ENCODE measurements at regions not wholly inside any gene's neighbourhood (a gene's known extent, or its start where the extent isn't known, plus 50 kb on each side); places are given as distances from the start of the nearest gene placed in this dataset.

DNA sequence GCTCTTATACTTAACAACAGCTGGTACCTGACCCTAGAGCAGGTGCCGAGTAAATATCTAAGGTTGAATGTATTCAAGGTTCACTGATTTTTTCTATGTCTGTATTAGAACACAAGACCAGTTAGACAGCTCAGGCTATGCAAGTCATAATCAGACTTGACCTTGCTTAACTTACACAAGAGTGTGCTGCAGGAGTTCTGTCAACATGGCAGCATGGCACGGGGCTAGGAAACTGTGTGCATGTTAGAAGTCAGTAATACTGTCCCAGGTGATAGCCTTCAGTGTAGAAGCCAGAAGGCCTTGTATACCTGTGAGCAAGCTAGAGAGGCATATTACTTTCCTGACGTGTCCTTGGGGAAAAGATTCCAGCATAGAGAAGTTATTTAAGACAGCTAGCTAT lies 253.1 kb downstream of the FAT3 start:
- no peak for DNase-seq
- no peaks in the 10 kb centered on the region for H3K4me1 Mint-ChIP-seq
- CTCF ChIA-PET, result no interaction called here
- no peaks in the 10 kb centered on the region for H3K36me3 Mint-ChIP-seq
- no peak overlapping the region for H3K4me3 Mint-ChIP-seq
- H3K27ac Mint-ChIP-seq, result no peak overlapping the region
- H3K9me3 Mint-ChIP-seq, result peaks cover 3% of the 10 kb centered on the region
- no peaks in the 10 kb centered on the region for H3K27me3 Mint-ChIP-seq

DNA sequence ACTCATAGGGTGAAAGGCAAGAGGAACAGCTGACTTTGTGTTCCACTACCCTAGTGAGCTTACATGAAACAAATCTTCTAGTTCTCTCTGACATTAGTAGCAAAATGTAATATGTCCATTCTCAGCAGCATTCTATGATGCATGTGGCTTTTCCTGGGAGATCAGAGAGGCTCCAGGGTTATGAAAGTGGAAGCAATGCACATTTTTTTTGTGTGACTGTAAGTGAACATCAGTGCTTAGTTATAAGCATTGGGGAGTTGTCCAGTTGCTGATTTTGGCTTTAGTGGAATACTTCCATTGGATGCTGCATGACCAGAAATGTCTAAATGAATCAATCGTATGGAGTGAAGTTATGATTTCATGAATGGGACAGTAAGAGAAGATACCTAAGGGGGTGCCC lies 255.9 kb downstream of the FAT3 start:
- Mint-ChIP-seq H3K9me3 (peaks cover 3% of the 10 kb centered on the region), H3K27me3 (no peaks in the 10 kb centered on the region), H3K4me1 (no peaks in the 10 kb centered on the region), H3K4me3 (no peak overlapping the region), H3K27ac (no peak overlapping the region), H3K36me3 (no peaks in the 10 kb centered on the region)
- CTCF ChIA-PET, result interaction anchor here (0.9 kb wide), 1 partner anchor 56 kb away, joined by 3 read pairs; no protein-coding TSS in a partner anchor
- no peak for DNase-seq

DNA sequence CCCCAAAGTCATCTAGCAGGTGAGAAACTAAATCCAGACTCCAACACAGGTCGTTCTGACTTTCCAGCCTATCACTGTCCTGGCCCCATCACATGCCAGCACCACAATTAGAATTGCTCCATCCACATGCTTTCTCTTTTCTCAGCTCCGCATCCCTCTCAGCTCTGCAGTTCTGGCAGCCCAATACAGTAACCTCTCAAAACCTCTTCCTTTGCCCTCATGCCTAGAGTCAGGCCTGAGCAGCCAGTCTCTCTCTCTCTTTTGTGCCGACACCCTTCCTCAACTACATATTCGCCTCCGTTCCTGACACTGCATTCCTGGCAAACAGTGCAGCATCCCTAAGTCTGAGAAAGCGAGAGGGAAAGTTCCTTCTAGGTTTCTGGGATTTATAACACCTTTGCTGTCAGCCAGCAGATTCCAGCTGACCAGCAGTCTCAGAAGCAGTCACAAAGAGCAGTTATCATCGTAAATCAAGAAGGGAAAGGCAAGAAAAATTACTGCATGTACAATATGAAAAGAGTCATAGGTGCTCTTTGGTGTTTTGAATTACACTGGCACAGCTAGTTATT lies 258.0 kb downstream of the FAT3 start:
- Mint-ChIP-seq H3K36me3 (no peaks in the 10 kb centered on the region), H3K9me3 (no peaks in the 10 kb centered on the region), H3K4me3 (no peak overlapping the region), H3K4me1 (no peaks in the 10 kb centered on the region), H3K27ac (no peak overlapping the region), H3K27me3 (no peaks in the 10 kb centered on the region)
- CTCF ChIA-PET, result no interaction called here
- no peak for DNase-seq

DNA sequence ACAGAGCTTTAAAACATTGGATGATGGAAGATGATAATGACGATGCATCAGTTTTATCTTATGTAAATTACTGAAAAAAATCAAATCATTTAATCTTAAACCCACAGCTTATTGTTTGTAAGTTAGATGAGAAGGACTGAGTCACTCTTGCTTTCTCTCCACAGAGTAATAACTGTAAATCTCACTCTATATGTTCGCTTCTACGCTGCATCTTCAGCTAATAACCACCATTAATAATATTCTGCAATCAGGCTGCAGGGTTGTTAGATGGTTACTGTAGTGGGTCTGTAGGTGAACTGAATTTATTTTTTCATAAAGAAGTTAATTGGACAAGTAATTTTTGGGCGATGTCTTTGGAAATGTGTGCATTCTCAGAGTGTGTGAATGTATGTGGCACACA lies 260.0 kb downstream of the FAT3 start:
- Mint-ChIP-seq H3K27ac (no peak overlapping the region), H3K9me3 (no peaks in the 10 kb centered on the region), H3K27me3 (no peaks in the 10 kb centered on the region), H3K4me3 (no peak overlapping the region), H3K4me1 (no peaks in the 10 kb centered on the region), H3K36me3 (no peaks in the 10 kb centered on the region)
- CTCF ChIA-PET, result no interaction called here
- no peak for DNase-seq

DNA sequence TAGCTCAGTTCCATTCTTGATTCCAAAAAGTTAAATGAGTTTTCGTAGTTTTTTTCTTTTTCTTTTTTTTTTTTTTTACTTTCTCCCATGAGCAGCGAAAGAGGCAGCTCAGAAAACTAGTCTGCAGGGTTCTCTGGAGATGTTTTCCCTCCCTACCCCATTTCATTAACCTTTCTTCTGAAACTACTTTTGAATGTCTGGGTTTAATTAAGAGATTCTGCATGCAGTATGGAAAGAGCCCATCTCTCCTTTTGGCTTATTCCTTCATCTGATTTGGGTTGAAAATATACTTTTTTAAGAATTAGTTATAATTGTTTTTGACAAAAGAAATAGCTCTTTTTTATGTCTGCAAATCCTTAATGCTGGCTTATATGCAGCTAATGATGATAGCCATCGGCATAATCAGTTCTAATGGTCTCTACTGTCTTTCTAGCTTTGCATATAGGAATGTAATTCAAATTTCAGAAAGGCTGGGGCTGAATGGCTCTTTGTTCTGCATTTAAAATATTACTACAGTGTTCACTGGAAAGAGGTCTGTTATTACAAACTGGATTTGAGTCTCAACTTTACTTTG lies 265.3 kb downstream of the FAT3 start:
- CTCF ChIA-PET, result no interaction called here
- Mint-ChIP-seq H3K9me3 (no peaks in the 10 kb centered on the region), H3K36me3 (no peaks in the 10 kb centered on the region), H3K4me3 (no peak overlapping the region), H3K27me3 (no peaks in the 10 kb centered on the region), H3K4me1 (no peaks in the 10 kb centered on the region), H3K27ac (no peak overlapping the region)
- DNase-seq, result no peak

DNA sequence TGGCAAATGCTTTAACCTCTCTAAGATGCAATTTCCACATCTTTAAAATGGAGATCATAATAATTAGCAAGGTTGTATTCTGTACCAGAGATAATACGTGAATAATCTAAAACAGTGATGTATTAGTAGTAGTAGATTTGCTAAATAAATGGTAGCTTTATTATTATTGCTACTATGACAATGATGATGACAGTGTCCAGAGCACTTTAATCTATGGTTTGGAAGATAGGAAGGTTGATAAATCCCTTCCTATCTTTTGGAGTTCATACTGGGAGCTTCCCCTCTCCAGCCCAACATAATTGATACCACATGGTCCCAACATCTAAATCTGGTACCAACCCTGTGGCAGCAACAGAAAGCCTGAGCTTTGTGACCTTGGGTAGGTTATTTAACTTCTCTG lies 267.8 kb downstream of the FAT3 start:
- no peak for DNase-seq
- Mint-ChIP-seq H3K27me3 (no peaks in the 10 kb centered on the region), H3K36me3 (no peaks in the 10 kb centered on the region), H3K4me1 (no peaks in the 10 kb centered on the region), H3K4me3 (no peak overlapping the region), H3K27ac (no peak overlapping the region), H3K9me3 (no peaks in the 10 kb centered on the region)
- CTCF ChIA-PET, result no interaction called here

DNA sequence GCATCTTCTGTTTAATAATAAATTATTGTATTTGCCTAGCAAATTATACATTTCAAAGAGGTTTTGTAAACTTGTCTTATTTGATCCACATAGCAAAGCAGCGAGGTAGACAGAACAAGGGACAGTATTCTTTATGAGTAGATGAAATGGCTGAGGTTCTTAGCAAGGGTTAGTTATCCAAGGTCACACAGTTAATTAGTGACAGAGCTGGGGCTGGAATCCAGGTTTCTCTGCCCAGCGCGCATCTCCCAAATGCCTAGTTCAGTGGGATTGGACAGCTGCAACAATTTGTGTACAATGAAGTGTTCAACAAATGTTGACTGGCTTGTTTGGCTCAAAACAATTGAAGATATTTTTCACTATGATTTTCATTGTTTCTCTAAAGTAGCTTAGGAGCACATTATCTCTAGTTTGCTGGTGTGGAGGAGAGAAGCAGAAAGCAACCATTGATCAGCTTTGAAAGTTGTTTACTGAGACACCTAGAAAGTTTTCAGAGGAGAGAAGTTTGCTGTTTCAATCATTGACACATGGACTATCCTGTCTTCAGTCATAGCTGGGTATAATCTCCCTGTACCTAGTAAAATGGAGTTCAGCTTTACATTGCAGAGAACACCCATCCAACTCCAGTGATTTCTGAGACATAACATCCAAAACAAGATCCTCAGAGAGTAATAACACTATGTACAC lies 270.6 kb downstream of the FAT3 start:
- no peak overlapping the region for H3K27ac Mint-ChIP-seq
- H3K4me3 Mint-ChIP-seq, result no peak overlapping the region
- CTCF ChIA-PET, result no interaction called here
- H3K9me3 Mint-ChIP-seq, result no peaks in the 10 kb centered on the region
- no peak for DNase-seq
- H3K27me3 Mint-ChIP-seq, result no peaks in the 10 kb centered on the region
- no peaks in the 10 kb centered on the region for H3K36me3 Mint-ChIP-seq
- no peaks in the 10 kb centered on the region for H3K4me1 Mint-ChIP-seq

DNA sequence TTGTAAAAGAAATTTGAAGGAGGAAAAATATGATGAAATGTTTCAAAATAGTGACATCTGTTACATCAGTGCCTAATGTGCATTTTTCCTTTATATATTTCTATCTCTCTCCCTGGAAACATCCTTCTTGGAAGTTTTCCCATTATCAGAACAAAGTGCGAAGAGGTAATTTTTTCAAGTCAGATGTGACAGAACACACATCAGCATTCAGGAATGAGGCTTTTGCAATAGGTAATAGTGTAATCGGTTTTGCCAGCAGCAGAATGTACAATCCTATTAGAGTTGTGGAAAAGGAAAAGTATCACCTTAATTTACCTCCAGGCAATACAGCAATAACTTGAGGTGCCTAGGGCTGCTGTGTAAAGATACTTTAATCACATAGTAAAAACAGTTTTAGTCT lies 275.8 kb downstream of the FAT3 start:
- no peaks in the 10 kb centered on the region for H3K36me3 Mint-ChIP-seq
- no peak overlapping the region for H3K27ac Mint-ChIP-seq
- CTCF ChIA-PET, result no interaction called here
- H3K27me3 Mint-ChIP-seq, result no peaks in the 10 kb centered on the region
- no peak for DNase-seq
- no peak overlapping the region for H3K4me3 Mint-ChIP-seq
- H3K4me1 Mint-ChIP-seq, result no peaks in the 10 kb centered on the region
- no peaks in the 10 kb centered on the region for H3K9me3 Mint-ChIP-seq

DNA sequence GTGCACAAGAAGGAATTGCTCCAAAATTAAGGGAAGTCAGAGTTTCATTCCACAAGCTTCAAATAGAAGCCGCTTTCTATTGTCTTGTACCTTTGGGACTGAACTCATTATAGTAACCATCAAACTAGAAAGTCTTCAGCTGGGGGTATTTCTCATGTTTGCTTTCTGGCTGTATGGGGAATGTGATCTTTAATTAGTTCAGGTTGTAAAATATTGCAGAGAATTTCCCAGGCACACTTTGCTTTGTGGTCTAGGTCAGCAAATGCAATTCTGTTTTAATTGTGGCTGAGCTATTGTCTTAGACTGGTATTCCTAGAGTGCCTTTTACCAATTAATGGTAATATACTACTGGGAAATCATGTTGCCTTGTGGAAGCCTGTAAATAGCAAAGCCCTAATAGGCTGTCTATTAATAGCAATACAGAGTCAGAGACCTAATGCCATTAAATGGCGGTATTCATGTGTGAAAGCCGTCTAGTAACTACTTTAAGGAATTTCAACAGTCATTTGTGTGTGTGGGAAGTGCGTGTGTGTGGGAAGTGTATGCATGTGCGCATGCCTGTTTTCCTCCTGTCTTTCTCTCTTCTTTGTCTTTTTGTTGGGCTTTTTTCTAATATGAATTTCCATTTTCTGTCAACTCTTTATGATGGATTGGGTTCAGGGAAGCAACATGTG lies 276.6 kb downstream of the FAT3 start:
- Mint-ChIP-seq H3K4me1 (no peaks in the 10 kb centered on the region), H3K27ac (no peak overlapping the region), H3K9me3 (no peaks in the 10 kb centered on the region), H3K36me3 (no peaks in the 10 kb centered on the region), H3K27me3 (no peaks in the 10 kb centered on the region), H3K4me3 (no peak overlapping the region)
- CTCF ChIA-PET, result no interaction called here
- DNase-seq, result no peak

DNA sequence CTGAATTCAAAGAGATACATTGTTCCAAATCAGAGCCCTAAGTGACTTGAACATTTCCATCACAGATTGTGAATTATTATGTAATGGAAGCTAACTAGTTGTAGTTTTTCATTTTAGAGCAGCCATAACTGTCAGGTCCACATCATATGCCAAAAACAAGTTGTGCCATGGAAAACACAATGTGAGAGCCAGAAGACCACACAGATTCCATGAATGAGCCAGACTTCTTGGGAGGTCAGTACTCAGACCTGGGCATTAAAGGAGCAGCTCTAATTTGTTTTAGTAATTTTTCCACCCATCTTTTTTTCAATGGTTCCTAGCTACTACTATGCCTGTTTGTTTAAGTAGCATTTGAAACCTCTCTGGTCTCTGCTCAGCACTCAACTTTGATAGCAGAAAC lies 279.4 kb downstream of the FAT3 start:
- Mint-ChIP-seq H3K4me3 (no peak overlapping the region), H3K36me3 (no peaks in the 10 kb centered on the region), H3K27me3 (no peaks in the 10 kb centered on the region), H3K27ac (no peak overlapping the region), H3K9me3 (no peaks in the 10 kb centered on the region), H3K4me1 (no peaks in the 10 kb centered on the region)
- no peak for DNase-seq
- CTCF ChIA-PET, result no interaction called here

DNA sequence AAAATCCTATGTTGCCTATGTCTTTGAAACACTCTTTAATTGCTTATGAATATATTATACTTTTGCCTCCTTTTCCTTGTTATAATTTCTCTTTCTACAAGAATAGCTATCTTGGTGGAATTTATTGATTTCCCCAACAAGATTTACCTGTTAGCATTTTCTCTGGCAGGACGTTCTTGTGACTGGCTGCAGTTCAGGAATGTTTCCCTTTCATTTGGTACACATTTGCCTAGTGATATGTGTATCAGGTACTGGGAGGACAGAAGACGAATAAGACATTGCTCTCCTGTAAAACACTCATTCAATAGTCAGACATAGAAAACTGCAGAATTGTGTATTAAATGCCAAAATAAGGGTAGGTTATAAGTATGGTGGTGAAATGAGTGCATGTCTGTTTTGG lies 279.9 kb downstream of the FAT3 start:
- Mint-ChIP-seq H3K36me3 (no peaks in the 10 kb centered on the region), H3K4me1 (no peaks in the 10 kb centered on the region), H3K27me3 (no peaks in the 10 kb centered on the region), H3K27ac (no peak overlapping the region), H3K4me3 (no peak overlapping the region), H3K9me3 (no peaks in the 10 kb centered on the region)
- CTCF ChIA-PET, result no interaction called here
- no peak for DNase-seq

DNA sequence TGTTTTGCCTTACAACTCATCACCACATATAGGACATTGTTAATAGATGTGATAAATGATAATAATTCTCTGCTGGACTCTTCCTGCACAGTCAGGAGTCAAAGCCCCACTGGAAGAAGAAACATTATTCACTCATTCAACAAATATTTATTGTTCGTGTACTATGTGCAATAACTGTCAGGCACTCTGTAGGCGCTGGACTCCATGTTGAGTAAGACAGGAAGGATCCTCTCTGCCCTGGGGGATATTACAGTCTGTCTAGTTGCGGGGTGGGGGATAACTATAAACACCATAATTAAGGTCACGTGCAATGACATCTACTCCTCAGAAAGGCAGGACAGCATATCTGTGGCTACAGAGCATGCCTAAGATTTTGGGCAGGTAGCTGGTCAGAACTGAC lies 281.1 kb downstream of the FAT3 start:
- Mint-ChIP-seq H3K27ac (no peak overlapping the region), H3K36me3 (no peaks in the 10 kb centered on the region), H3K4me3 (no peak overlapping the region), H3K9me3 (no peaks in the 10 kb centered on the region), H3K4me1 (no peaks in the 10 kb centered on the region), H3K27me3 (no peaks in the 10 kb centered on the region)
- no peak for DNase-seq
- CTCF ChIA-PET, result no interaction called here

DNA sequence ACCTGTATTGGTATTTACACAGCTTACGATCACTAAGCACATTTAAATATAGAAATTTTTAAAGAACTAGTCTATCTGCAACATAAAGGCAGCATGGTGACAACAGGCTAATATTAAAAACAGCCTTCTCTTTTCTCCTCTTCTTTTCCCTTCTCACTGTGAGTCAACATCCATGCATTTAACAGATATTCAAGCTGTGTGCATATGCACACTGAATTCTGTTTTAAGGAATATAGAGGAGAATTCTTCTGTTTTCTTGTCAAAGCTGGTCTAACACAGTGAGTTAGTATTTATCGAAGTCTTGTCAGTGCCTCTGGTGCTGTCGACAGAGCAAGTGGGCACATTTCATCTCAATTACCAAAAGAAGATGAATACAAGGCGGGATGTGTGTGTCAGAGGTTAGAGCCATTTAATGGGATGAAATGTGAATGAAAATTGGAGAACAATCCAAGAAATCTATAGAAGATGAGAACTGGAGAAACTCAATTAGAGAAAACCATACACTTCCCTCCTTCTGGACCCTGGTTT lies 282.3 kb downstream of the FAT3 start:
- H3K27me3 Mint-ChIP-seq, result no peaks in the 10 kb centered on the region
- no peak for DNase-seq
- no peaks in the 10 kb centered on the region for H3K4me1 Mint-ChIP-seq
- H3K36me3 Mint-ChIP-seq, result no peaks in the 10 kb centered on the region
- CTCF ChIA-PET, result no interaction called here
- no peak overlapping the region for H3K4me3 Mint-ChIP-seq
- H3K9me3 Mint-ChIP-seq, result no peaks in the 10 kb centered on the region
- H3K27ac Mint-ChIP-seq, result no peak overlapping the region

DNA sequence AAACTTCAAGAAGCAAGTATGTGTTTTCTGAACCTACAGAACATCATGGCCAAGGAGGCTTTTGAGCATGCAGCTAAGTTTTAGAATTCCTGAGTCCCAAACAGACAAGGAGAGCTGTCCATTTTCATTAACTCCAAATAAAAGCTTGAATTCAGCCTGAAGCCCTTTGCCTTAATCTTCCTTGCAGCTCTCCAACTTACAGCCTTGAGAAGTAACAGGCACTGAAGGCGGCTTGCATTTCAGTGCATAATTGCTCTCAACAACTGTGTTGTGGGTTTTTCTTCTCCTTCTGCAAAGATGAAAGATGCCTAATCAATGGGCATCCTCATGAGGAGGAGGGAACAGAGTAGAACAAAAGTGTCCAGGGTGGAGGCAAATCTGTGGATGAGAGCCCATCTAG lies 286.0 kb downstream of the FAT3 start:
- Mint-ChIP-seq H3K36me3 (no peaks in the 10 kb centered on the region), H3K4me1 (no peaks in the 10 kb centered on the region), H3K9me3 (no peaks in the 10 kb centered on the region), H3K27me3 (no peaks in the 10 kb centered on the region), H3K4me3 (no peak overlapping the region), H3K27ac (no peak overlapping the region)
- DNase-seq, result no peak
- CTCF ChIA-PET, result no interaction called here
